Hepatocyte (in vitro differentiated cells): ENCODE measurements at regions not wholly inside any gene's neighbourhood (a gene's known extent, or its start where the extent isn't known, plus 50 kb on each side); places are given as distances from the start of the nearest gene placed in this dataset.

ENCODE experiments used
- EZH2 ChIP-seq: fragments of 200-600 bp; sonication (generic); IDR thresholded peaks from 2 replicates; pipeline ENCODE4 v1.6.1; 2016; ENCODE audit warnings: antibody characterized with exemption, mild to moderate bottlenecking, borderline replicate concordance
- TF ChIP-seq, protein P1 (sequence below): fragments of 200-600 bp; sonication (generic); IDR thresholded peaks from 2 replicates; pipeline ENCODE4 v1.5.1; 2016; ENCODE audit warnings: antibody characterized with exemption, mild to moderate bottlenecking; ENCODE audit not compliant: poor library complexity

DNA sequence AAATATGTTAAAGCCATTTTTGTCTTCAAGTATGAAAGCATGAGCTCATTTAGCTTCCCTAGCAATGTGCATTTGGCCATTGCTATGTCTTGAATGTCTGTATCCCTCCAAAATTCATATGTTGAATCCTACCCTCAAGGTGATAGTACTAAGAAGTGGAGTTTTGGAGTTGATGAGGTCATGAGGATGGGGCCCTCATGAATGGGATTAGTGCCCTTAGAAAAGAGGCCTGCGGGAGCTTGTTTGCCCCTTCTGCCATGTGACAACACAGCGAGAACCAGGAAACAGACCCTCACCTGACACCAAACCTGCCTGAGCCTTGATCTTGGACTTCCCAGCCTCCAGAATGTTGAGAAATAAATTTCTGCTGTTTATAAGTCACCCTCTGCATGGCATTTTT, 61.3 kb upstream of the UCN3 start:
- TF ChIP-seq, protein P1, sequence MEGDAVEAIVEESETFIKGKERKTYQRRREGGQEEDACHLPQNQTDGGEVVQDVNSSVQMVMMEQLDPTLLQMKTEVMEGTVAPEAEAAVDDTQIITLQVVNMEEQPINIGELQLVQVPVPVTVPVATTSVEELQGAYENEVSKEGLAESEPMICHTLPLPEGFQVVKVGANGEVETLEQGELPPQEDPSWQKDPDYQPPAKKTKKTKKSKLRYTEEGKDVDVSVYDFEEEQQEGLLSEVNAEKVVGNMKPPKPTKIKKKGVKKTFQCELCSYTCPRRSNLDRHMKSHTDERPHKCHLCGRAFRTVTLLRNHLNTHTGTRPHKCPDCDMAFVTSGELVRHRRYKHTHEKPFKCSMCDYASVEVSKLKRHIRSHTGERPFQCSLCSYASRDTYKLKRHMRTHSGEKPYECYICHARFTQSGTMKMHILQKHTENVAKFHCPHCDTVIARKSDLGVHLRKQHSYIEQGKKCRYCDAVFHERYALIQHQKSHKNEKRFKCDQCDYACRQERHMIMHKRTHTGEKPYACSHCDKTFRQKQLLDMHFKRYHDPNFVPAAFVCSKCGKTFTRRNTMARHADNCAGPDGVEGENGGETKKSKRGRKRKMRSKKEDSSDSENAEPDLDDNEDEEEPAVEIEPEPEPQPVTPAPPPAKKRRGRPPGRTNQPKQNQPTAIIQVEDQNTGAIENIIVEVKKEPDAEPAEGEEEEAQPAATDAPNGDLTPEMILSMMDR, result no peak
- no peak for TF ChIP-seq EZH2
